GM19351 (cell line): ENCODE measurements at regions not wholly inside any gene's neighbourhood (a gene's known extent, or its start where the extent isn't known, plus 50 kb on each side); places are given as distances from the start of the nearest gene placed in this dataset.
"Not testable (repeated sequence)": the region's sequence is repeated elsewhere in the genome, so short reads cannot be mapped to it uniquely, and the experiment has no call there.

Experiments
- ATAC-seq: cut with Tn5 transposase; IDR thresholded peaks from one replicate; pipeline ENCODE4 v1.9.1; 2021; ENCODE audit warnings: mild to moderate bottlenecking, moderate library complexity; ENCODE audit not compliant: unreplicated experiment

DNA sequence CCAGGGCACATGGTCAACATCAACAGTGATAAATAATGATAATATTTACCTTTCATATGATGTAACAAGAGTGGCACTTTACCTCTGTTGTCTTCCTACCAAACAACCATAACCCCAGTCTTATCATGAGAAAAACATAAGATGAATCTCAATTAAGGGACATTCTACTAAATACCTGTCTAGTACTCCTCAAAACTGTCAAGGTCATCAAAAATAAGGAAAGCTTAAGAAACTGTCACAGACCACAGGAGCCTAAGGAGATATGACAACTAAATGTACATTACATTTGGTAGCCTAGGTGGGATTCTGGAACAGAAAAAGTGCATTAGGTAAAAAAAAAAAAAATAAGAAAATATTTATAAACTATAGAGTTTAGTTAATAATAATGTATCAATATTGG, 118.1 kb downstream of the CCDC34 start:
- ATAC-seq = no peak

DNA sequence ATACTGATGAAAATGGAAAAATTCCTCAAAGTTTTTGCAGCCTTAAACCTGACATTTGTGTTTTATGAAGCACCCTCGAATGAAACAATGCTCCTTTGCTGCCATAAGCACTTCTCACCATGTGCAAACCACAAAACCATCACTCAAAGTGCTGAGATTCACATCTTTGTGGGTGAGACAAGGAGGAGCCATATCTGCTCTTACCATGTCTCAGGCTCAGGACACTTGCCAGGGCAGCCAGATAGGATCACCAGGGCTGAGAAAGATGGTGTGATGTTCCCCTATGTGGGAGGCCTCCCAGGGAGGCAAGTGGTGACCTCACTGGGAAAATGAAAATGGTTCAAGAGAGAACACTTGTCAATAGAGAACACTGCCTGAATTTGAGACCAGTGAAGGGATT, 120.4 kb downstream of the CCDC34 start:
- ATAC-seq = no peak

DNA sequence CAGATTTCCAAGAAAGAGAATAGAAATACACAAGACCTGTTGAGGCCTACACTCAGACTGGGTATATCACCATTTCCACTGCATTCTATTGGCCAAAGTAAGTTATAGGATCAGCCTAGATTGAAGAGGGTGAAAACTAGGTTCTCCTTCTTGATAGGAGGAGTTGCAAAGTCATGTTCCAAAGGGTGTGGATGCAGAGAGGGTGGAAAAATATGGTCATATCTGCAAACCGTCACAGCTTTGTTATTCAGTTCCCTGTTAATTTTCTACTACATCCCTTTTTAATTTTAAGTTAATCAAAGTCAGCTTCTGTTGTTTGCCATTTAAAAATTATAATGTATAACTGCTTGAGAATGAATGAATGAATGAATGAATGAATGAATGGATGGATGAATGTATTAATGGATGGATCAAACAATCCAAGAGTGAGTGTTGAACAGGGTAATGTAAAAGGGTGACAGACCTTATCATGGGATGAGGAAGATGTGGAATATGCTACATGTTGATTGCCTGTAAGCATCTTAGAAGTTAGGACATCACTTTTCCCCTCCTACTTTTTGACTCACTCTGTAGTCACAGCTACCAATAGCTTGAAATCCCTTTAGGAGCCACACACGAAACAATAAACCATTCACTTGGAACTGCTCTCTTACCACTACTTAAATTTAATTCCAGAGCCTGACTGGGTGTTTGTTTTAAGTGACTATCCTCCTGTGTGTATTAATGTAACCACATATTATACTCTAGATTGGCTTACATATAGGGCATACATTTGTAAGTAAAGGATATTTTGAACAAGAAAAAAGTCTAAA, 121.5 kb downstream of the CCDC34 start:
- ATAC-seq = no peak

DNA sequence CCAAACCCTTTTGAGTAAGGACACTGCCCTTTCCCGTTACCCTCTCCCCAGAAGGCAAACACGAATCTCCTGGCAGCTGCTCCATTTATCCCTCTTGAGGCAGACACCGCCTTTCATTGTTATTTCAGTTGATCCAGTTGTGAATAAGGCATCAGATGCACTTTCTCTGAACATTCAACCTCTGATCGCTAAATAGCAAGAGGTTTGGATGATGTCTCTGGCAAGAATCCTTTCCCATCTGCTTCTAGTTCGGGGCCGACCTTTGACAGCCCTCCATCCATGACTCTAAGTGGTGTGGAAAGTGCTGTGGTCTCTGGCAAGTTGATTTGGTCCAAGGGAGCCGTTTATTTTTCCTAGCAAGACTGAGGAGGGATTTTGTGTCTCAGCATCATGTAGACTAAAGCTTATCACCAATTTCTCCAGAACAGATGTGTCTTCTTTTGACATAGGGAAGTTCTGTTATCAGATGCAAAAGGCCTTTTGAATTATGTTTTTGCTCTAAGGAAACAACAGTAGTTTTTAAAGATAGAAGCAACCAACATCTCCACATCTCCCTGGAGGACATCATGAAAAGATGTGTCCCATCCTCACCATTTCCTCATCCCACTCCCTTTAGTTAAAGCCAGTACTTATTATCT, 123.6 kb downstream of the CCDC34 start:
- no peak for ATAC-seq

DNA sequence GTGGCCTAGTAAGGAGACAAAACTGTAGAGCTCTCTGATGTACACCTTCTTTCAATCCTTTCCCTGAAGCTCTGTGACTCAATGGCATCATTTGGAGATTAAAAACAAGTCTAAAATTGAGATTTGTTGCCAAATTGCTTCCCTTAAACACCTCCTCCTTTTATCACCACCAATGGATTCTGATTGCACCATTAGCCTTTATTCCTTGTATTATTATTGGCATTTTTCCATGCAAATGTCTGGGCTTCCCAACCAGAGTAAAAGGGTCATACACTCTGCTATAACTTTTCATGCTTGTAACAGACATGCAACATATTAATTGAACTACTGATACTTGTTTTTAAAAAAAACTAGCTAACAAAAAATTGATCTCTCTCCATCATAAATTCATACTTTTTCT, 124.2 kb downstream of the CCDC34 start:
- no peak for ATAC-seq

DNA sequence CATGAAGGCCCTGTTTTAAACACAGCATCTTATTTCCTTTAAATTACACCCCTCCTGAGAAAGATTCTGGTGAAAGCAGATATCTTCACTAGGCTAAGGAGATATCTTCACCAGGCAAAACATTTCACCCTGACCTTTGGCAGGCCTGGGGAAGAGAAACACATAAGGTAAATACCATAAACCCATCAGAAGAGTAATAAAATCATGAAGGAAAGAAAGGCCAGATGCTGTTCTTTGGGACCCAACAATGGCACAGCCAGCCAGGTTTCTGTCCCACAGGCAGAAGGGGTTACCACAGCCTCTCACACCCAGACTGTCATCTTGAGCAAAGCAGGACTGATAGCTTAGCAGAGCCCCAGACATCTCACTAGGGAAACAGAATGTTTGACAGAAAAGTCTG, 125.4 kb downstream of the CCDC34 start:
- no peak for ATAC-seq

DNA sequence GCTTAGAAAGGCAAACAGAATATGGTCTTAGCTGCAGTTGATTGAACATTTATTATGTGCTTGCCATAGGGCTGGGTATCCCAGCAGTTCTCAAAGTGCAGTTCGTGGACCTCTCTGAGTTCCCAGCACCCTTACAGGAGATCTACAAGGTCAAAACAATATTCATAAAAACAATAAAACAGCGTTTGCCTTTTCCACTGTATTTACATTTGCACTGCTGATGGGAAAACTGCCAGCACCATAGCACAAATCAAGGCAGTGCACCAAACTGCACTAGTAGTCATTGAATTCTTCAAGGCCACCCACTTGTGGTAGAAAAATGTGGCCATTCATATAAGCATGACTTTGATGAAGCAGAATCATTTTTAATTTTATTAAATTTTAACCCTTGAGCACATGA, 128.1 kb downstream of the CCDC34 start:
- ATAC-seq = no peak

DNA sequence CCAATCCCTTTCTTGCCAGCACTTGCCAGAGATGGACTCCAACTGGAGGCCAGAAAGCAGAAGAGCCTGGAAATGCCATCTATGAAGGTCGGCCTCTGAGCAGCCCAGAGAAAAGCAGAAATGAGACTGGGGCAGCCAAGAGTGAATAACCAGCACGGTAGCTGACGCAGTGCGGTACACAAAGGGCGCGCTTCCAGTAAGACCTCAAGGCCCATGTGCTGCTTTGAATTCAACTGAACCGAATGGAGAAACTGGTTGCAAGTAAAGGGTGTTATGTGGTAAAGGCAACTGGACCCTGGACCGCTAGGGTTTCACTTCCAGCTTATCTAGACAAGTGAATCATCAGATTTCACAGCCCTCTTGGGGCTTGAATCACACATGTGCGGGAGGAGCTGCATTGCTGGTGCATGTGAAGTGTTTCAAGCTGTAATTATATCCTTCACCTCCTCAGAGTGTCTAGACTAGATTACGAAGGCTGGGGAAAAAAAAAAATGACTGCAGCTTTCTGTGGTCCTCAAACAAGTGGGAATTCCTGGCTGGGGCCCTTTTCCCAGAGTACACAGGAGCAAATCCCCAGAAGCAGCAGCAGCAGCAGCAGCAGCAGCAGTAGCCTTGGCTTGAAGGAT, 128.9 kb downstream of the CCDC34 start:
- peak; percentile 93 for ATAC-seq

DNA sequence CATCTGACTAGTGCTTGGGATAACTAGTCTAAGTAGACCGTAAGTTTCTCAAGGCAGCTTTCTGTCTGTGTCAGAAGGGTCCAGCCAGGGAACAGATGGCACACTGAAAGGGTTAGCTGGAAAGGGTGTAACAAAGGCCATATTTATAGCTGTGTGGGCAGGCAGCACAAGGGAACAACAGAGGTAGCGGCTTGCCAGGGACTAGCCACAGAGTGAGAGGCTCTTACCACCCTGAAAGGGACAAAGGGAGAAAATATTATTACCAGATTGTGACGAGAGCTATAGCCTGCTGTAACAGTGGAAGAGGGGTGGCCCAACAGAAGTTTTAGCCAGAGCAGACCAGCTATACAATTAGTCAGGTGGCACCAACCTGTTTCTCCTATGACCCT, 129.4 kb downstream of the CCDC34 start:
- peak; percentile 24 for ATAC-seq

DNA sequence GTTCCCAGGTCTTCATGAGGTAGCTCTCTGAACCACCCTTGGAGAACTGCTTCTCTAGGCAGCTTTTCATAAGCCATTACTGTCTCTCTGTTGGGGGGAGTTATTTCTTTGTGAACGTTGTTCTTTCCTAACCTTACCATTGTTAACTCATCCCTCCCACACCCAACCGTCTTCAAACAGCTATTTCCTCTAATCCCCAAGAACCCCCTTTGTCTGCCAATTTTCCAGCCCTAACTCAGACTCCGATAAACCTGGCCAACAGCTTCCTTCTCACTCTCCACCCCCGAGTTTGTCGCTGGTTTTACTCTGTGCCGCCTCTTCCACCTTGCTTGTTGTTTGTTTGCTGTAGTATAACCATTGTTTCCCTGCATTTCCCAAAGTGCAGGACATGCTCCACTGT, 131.5 kb downstream of the CCDC34 start:
- no peak for ATAC-seq

DNA sequence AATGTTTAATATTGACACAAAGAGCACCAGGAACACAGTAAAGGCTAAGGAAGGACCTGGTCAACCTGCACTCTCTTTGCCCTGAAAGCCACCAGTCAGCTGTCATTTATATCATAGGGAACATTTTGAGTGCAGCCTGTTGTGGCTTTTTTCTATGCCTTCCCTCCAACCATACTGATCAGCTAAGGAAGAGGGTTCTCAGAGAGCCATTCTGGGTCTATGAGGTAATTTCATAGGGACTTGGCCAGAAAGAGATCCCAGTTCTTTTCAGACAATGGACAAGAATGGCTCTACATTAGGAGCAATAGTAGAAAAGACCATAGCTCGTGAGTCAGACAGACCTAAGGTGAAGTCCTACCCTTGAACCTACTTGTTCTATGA, 132.8 kb downstream of the CCDC34 start:
- ATAC-seq = no peak

DNA sequence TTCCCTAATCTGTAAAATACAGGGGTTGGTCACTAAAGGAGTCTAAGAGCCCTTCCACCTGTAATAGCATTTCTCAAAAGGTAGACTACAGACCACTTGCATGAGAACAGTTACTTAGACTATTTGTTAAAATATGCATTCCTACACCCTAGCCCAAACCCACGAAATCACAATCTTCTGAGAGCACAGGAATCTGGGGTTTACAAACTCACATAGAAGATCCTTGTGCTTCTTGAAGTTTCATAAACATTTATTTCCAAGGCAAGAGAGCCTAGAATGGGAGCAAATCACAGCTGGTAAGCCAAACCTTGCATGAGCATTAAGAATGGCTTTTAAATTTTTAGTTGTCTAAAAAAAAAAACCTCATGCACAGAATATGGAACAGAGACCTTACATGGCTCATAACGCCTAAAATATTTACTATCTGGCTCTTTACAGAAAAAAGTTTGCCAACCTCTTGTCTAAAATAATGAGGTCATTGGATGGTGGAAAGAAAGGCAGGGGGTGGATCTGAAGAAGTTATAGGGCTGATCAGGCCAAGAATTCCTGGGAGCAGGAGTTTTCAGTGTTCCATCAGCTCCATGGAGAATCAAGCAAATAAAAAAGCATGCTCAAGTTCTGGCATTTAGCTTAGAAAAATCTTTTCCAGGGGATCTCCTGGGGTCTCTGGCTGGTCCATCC, 133.4 kb downstream of the CCDC34 start:
- no peak for ATAC-seq

DNA sequence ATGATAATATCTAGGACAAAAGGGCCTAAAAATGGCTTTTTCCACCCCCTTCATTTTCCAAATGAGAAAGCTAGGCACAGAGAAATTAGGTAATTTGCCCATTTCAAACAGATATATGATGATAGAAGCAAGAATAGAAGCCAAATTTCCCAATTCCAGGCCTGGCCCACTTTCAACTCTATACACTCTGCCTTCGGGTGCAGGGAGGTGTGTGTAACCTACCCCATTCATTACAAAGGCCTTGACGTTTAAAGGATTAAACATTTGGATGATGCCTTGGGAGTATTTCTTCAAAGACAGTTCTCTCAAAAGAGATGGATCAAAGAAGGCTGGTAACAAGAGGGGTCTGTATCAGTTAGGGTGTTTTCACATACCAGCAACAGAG, 134.1 kb downstream of the CCDC34 start:
- no peak for ATAC-seq

DNA sequence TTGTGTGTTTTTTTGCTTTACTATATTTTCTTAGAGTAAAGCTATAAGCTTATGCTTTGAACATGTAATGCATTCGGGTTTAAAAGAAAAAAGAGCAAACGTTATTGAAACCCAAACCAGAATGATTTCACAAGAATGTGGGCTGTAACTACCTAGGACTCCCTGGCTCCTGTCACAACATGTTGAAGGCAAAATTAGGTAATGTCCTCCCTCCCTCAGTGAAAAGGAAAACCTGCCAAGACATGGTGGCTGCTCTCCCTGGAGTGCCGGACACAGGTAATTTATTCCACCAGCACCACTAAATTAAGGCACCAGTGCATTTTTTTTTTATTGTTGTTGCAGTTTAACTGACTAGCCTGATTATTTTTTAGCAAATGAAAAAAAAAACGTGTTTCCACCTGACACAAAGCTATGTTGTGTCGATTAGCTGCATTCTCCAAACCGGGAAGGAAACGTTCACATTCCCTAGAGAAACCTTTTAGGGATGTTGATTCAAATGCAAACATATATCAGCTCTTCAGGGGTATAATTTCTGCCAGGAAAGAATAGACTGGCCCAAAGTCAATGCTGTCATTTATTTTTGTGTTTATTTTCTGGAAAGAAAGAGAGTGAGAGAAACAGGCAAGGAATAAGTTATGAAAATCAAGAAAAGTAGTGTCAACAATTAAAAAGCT, 134.6 kb downstream of the CCDC34 start:
- no peak for ATAC-seq

DNA sequence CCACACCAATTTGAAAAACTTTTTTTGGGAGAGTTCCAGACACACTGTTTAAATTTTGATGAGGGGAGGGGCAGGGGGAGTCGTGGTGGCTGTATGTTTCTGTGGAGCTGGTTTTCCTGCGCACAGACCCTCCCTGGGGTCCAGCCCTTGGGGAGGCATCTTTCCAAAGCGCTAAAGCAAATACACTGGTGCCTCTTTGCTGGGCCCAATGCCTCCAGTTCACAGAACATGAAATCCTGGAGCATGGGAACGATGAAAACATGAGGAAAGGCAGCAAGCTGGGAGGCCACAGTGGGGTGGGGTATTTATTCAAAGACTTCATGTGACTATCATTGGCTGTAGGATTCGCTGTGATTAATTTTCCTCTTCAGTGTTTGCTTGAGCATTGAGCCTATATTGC, 135.3 kb downstream of the CCDC34 start:
- no peak for ATAC-seq

DNA sequence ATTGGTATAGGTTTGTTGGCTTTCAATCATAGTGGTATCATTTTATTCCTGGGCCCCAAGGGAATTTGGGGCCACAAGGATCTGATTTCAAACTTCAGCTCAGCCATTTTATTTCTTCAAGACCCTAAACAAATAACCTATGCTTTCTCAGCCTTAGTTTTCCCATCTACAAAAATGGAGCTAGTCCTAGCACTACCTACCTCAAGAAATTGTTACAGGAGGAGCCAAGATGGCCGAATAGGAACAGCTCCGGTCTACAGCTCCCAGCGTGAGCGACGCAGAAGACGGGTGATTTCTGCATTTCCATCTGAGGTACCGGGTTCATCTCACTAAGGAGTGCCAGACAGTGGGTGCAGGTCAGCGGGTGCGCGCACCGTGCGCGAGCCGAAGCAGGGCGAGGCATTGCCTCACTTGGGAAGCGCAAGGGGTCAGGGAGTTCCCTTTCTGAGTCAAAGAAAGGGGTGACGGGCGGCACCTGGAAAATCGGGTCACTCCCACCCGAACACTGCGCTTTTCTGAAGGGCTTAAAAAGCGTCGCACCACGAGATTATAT, 143.5 kb downstream of the CCDC34 start:
- ATAC-seq = not testable (repeated sequence)

DNA sequence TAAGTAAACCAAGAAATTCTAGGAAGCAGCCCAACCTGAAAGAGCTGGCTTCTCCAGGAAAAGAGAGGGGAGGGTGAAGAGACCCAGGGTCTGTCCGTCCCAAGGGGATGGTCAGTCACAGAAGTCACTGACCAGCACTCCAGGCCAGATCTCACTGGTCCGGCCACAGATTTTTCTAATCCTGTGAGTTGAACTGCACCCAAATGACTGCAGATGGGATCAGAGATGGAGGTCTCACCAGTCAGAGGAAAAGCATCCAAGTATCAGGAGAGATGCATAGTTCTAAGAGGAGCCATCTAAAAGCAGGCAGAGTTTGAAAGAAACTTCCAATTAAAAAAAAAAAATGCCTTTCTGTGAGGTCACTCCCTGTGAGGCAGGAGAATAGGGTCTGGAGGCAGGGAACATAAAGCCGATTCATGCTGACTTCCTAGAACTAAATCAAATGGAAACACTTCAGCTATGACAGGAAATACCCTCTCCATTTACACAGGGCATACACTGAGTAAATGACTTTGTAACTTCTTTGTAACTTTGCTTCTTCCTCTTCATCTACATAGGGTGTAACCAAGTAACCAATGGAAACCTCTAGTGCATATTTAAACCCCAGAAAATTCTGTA, 144.5 kb downstream of the CCDC34 start:
- no peak for ATAC-seq

DNA sequence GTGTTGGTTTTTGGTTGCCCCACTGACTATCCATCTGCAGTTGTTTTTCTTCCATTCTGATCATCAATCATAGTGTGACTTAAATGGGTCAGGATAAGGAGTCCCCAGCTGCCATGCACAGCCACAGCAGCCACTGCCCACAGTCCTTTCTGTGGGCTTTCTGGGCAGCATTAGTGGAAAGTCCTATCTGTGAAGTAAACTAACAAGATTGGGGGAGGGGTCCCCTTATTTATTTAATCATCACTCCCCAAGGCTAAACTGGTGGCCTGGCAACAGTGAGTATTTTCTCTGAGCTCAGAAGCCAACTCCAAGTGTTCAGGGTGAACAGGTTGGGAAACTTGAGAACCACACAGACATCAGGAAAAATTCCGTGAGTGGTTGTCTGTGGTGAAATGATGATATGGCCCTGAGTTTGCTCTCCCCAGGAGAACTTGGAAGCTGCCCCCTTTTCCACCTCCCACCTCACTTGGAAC, 145.0 kb downstream of the CCDC34 start:
- no peak for ATAC-seq

DNA sequence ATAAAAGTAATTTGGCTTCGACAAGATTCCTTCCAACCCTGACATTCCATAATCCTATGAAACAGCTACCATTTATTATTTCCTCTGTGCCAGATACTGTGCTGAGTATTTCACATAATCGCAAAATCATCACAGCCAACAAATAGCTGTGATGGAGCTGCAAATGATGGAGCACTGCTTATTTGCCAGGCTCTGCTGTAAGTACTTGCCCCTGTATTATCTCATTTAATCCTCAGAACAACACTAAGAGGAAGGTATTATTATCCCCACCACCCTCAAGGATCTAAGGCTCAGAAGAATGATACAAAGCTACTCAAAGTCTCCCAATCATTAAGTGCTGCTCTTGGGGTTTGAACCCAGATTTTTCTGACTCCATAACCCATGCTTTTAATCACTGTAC, 145.5 kb downstream of the CCDC34 start:
- no peak for ATAC-seq
